Breast epithelium (tissue), 4 donors: ENCODE measurements at regions not wholly inside any gene's neighbourhood (a gene's known extent, or its start where the extent isn't known, plus 50 kb on each side); places are given as distances from the start of the nearest gene placed in this dataset.
A peak's percentile ranks its signal among the peaks of the same experiment; 100 is the strongest.

ENCODE experiments used
- DNase-seq, 2 donors: peaks; one replicate each; pipeline ENCODE4 v3.0.0-alpha.2; 2019; ENCODE audit warnings: low spot score in 2 of 2
- H3K27ac ChIP-seq, 2 donors: fragments of 200-600 bp; sonication (generic) in 1 of 2; one replicate each; pipeline ENCODE4 v1.5.1; 2016 to 2019; ENCODE audit warnings: mild to moderate bottlenecking in 1 of 2
- H3K27me3 ChIP-seq, 2 donors: fragments of 200-600 bp; sonication (generic) in 1 of 2; one replicate each; pipeline versions ENCODE4 v1.5.1 to v1.6.0; 2017 to 2019; ENCODE audit warnings: control low read depth in 1 of 2, mild to moderate bottlenecking in 1 of 2
- H3K36me3 ChIP-seq: fragments of 200-600 bp; one replicate; pipeline ENCODE4 v1.5.1; 2019
- H3K4me1 ChIP-seq, 2 donors: fragments of 200-600 bp; sonication (generic); one replicate each; pipeline ENCODE4 v1.5.1; 2016 to 2019; ENCODE audit warnings: control low read depth in 1 of 2
- H3K4me3 ChIP-seq, 3 donors: fragments of 200-600 bp; sonication (generic); 1 replicate in 2 of 3; 2 replicates in 1 of 3; pipeline ENCODE4 v1.5.1; 2016 to 2019; ENCODE audit warnings: mild to moderate bottlenecking in 3 of 3, moderate library complexity in 2 of 3
- H3K9me3 ChIP-seq, 2 donors: fragments of 200-600 bp; sonication (generic) in 1 of 2; one replicate each; pipeline ENCODE4 v1.5.1; 2016 to 2019; ENCODE audit warnings: control low read depth in 1 of 2
- POLR2A ChIP-seq: fragments of 450-650 bp; IDR thresholded peaks from one replicate; pipeline ENCODE4 v1.6.1; 2016; ENCODE audit warnings: antibody characterized with exemption, mild to moderate bottlenecking, moderate library complexity
- POLR2AphosphoS5 ChIP-seq, 3 donors: sonication (generic); formaldehyde crosslinking; IDR thresholded peaks; one replicate each; pipeline ENCODE4 v1.6.1; 2017; ENCODE audit warnings: antibody characterized with exemption in 3 of 3
- intact Hi-C: fragments of 100-400 bp; cut with DNase I; formaldehyde crosslinking; loops from one replicate; pipeline ENCODE4 v1.15.1; 2023; ENCODE audit warnings: low total_unique reads
- TF ChIP-seq, protein P1 (sequence below), 3 donors: fragments of 450-650 bp; IDR thresholded peaks; one replicate each; pipeline ENCODE4 v1.5.1; 2016 to 2017; ENCODE audit warnings: antibody characterized with exemption in 3 of 3, mild to moderate bottlenecking in 3 of 3, moderate library complexity in 3 of 3

DNA sequence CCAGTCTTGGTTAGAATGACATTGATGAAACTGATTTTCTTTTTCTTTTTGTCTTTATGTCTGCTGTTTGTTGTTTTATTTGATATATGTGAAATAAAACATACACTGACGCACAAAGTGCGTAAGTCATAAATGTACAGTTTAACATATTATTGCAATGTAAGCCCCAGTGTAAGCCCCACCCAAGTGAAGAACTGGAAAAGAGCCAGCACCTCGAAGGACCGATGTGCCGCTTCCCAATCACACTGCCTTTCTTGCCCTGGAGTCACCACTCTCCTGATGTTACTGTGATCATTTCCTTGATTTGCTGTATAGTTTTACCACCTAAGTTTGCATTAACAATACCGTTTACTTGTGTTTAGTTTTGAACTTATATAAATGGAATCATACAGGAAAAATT, 128.4 kb upstream of the LPP start:
- no peaks in the 10 kb centered on the region for H3K36me3 ChIP-seq
- H3K4me1 ChIP-seq = no peaks in the 10 kb centered on the region
- TF ChIP-seq, protein P1, sequence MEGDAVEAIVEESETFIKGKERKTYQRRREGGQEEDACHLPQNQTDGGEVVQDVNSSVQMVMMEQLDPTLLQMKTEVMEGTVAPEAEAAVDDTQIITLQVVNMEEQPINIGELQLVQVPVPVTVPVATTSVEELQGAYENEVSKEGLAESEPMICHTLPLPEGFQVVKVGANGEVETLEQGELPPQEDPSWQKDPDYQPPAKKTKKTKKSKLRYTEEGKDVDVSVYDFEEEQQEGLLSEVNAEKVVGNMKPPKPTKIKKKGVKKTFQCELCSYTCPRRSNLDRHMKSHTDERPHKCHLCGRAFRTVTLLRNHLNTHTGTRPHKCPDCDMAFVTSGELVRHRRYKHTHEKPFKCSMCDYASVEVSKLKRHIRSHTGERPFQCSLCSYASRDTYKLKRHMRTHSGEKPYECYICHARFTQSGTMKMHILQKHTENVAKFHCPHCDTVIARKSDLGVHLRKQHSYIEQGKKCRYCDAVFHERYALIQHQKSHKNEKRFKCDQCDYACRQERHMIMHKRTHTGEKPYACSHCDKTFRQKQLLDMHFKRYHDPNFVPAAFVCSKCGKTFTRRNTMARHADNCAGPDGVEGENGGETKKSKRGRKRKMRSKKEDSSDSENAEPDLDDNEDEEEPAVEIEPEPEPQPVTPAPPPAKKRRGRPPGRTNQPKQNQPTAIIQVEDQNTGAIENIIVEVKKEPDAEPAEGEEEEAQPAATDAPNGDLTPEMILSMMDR (IDR thresholded peaks at IDR 0.05) = no peak
- no peak for TF ChIP-seq POLR2A
- no peak for TF ChIP-seq POLR2AphosphoS5 (IDR thresholded peaks at IDR 0.05)
- no peak for DNase-seq
- intact Hi-C loops = no loop called here
- no peak overlapping the region for H3K27ac ChIP-seq
- no peaks in the 10 kb centered on the region for H3K27me3 ChIP-seq
- H3K9me3 ChIP-seq = no peaks in the 10 kb centered on the region
- H3K4me3 ChIP-seq = no peak overlapping the region

DNA sequence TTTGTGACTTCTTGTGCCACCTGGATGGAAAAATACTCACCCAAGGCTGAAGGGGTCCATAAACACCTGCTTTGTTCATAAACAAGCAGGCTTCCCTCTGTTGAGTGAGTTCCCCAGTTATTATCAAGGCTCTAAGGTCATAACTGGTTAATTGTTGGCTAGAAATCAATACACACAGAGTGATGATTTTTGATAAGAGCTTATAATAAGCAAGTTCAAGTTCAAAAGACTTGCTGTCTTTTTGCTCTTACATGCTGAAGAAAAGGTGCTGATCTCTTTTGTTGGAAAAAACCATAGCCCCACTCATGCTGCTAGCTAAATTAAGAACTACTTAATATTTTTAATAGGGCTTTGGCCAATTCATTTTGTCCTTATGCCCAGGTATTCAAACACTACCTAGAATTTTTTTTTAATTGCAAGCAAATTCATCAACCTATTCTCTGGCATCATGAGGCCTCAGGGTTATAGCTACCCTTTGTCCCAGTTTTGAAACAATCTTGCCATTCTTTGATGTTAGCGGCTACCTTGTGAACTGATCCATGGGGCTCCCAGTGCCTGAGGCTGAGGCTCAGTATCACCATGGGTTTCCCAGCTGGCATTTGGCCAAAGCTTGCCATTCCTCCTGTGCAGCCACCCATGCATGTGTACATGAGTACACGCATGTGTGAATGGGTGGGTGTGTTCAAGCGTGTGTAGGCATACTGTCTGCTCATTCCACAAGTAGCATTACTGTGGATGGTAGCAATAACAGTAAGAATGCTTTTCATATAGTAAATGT, 127.6 kb upstream of the LPP start:
- no peak for DNase-seq
- TF ChIP-seq POLR2AphosphoS5 (IDR thresholded peaks at IDR 0.05) (peak in 1 of 3 donors; percentile 28), POLR2A (no peak)
- no peaks in the 10 kb centered on the region for H3K9me3 ChIP-seq
- H3K27ac ChIP-seq = peak overlapping the region; percentile 2 to 24
- no peaks in the 10 kb centered on the region for H3K4me1 ChIP-seq
- intact Hi-C loops = no loop called here
- H3K36me3 ChIP-seq = no peaks in the 10 kb centered on the region
- H3K27me3 ChIP-seq = no peaks in the 10 kb centered on the region
- H3K4me3 ChIP-seq = no peak overlapping the region

DNA sequence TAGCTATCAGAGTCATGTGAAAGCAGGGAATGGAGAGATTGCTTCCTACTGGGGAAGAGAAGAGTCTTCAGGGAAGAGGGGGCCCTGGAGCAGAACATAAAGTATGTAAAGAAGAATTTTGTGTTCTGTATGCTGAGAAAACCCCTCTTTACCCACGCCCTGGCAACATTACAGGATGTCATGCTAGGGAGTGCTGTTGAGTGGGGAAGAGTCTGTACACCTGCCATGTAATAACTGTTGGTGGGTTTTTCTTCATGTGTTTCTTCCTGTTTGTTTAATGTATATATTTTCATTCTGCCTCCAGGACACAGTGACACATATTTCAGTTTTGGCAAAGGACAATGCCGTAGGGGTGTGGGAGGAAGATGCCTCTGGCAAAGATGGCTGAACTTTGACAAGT, 122.8 kb upstream of the LPP start:
- Histone ChIP-seq H3K27ac (no peak overlapping the region), H3K36me3 (no peaks in the 10 kb centered on the region), H3K9me3 (no peaks in the 10 kb centered on the region), H3K27me3 (no peaks in the 10 kb centered on the region), H3K4me3 (no peak overlapping the region), H3K4me1 (no peaks in the 10 kb centered on the region)
- intact Hi-C loops = no loop called here
- TF ChIP-seq POLR2A = no peak
- TF ChIP-seq, protein P1 (IDR thresholded peaks at IDR 0.05) = no peak
- no peak for TF ChIP-seq POLR2AphosphoS5 (IDR thresholded peaks at IDR 0.05)
- DNase-seq = no peak

DNA sequence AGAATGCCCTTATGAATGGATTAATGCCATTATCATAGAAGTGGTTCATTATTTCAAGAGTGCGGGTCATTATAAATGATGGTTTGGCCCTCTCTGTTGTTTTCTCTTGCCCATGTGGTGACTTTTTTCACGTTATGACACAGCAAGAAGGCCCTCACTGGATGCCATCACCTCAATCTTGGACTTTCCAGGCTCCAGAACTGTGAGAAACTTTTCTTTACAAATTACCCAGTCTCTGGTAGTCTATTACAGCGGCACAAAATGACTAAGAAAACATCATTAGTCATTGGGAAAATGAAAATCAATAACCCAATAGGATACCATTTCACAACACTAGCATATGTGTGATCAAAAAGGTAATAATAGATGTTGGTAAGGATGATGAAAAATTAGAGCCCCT, 119.0 kb upstream of the LPP start:
- Histone ChIP-seq H3K4me3 (no peak overlapping the region), H3K27ac (no peak overlapping the region), H3K27me3 (no peaks in the 10 kb centered on the region), H3K9me3 (no peaks in the 10 kb centered on the region), H3K4me1 (peaks cover 0 to 8% of the 10 kb centered on the region in 2 donors), H3K36me3 (no peaks in the 10 kb centered on the region)
- intact Hi-C loops = loop anchor here (1.0 kb wide), 1 partner anchor 19 kb away; no protein-coding TSS in a partner anchor
- DNase-seq = no peak
- TF ChIP-seq POLR2A = no peak
- TF ChIP-seq POLR2AphosphoS5 (IDR thresholded peaks at IDR 0.05) = no peak
- TF ChIP-seq, protein P1 (IDR thresholded peaks at IDR 0.05) = no peak

DNA sequence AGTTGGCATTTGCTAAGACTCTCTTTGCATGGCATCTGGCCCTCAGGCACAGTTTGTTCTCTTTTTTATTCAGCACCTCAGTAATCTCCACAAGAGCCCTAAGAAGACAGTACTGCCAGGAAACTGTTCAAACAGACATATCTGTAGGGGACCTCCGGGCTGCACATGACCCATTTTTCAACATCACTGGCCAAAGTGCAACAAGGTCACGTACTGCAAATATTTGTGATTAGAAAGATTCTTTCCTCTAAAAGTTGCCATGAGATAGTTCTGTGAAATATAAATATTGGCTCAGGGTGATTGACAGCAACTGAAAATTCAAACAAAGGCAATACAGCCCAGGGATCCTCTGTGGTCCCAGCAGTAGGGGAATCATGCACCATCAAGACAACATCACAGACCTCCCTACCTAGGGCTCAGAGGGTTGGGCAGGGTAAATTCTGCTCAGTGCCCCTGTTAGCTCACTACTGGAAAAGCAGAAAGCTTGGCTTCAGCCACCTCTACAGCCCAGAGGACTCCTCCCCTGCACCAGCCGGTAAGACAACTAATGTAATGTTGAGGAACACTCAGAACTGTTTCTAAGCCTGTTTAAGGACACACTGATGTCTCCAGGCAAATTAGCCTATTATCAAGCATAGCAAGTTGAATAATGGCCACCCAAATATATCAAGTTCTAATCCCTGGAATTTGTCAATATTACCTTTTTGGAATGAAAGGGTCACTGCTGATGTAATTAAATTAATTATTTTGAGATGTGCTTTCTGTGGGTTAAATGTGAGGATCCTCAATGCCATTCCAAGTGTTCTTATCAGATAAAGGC, 117.4 kb upstream of the LPP start:
- intact Hi-C loops = no loop called here
- Histone ChIP-seq H3K27me3 (no peaks in the 10 kb centered on the region), H3K36me3 (no peaks in the 10 kb centered on the region), H3K4me3 (no peak overlapping the region), H3K27ac (peak overlapping the region; percentile 79 to 84), H3K9me3 (no peaks in the 10 kb centered on the region), H3K4me1 (peaks cover 0 to 8% of the 10 kb centered on the region in 2 donors)
- DNase-seq = peak; percentile 61 to 67
- TF ChIP-seq POLR2AphosphoS5 (IDR thresholded peaks at IDR 0.05) (peak in 2 of 3 donors; percentile 54 to 69), POLR2A (no peak)
